ENCODE measurements at regions not wholly inside any gene's neighbourhood (a gene's known extent, or its start where the extent isn't known, plus 50 kb on each side); places are given as distances from the start of the nearest gene placed in this dataset.
"Not testable (repeated sequence)": the region's sequence is repeated elsewhere in the genome, so short reads cannot be mapped to it uniquely, and the experiment has no call there.

DNA sequence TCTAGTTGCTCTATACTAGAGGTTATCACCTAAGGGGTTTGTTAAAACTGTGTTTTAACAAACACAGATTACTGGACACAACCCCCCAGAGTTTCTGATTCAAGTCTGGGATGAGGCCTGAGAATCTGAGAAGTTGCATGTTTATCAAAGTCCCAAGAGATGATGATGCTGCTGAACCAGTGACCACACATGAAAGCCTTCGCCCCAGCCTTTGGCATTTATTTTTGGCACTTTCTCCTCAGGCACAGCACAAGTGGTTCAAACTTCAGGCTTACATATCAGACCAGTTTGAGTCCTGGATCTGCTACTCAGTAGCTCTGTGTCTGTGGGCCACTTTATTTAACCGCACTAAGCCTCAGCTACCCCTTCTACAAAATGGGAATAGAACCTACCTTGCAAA, 407.2 kb upstream of the PIK3R1 start:
- DNase-seq (ENCODE audit: low spot score), result no peak

DNA sequence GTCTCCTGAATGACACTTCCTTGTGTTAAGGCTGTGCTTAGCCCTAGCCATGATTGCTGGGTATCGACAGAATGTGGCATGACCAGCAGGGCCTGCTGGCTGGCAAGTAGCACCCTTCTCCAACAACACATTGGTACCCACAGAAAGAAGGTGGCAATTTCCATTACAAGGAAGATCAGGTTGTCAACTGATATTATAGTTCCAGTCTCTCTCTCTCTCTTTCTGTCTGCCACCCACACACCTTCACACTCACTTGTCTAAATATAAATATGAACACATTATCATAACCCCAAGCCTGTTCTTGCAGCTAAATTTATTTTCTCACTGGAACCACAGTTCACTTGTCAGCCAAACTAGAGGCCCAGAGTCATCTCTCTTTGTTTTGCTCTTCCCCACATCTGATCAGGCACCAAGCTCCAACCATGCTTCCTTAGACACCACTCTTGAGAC, 408.1 kb upstream of the PIK3R1 start:
- no peak for DNase-seq (ENCODE audit: low spot score)

DNA sequence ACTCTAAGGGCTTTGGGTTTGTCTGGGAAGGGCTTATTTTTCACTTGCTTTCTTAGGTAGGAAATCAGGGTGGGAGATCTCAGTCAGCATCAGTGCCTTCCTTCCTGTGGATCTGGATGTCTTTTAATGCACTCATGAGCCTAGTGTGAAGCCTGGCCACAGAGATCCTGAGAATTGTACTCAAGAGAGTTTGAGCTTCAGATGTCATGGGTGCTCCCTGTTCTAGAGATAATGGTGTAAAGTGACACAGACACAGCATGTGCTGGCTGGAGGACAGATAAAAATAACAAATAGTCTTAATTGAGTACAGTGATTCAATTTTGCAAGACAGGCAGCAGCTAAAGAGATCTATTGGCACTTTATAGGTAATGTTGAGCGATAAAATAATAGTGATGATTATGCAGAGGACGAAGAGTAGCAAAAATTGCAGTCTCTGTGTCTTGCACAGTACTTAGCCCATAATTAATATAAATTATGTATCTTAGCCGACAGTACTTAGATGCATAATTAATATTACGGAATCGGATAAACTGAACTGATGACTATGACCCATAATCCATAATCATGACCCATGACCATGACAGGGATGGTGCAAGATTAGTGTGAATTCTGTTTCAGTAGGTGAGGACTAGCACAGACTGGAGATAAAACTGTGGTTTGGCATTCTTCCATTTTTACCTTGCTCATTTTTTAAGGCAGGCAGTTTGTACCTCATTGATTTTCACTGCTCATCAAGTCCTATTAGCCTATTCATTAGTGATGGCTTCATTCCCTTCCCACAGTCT, 408.7 kb upstream of the PIK3R1 start:
- no peak for DNase-seq (ENCODE audit: low spot score)

DNA sequence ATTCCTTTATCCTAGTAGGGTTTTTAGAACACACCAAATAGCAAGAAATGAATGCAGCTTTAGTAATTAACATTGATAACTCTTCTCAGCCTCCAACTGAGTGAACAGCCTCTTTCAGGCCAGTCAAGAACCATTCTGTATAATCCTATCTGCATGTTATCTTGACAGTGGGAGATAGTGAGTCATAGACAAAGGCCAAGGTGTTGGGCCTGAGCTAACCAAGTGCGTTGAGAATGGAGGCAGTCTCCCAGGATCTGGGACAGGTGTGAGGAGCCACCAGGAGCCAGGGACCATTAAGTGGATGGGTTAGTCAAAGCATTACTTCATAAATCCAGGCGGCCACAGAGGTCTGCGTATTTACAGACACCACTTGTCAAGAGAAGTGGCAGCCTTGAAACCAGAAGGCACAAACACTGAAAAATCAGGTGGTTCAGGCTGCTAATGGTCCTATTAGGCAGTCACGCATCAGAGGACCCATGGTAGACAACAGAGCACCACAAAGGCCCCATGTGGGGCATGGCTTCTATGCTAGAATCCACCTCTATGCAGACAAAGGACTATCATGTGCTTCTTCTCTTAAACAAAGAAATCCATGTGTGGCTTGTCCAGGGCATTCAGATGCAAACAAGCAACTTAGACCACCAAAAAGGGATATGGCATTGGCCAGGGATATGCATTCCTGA, 409.7 kb upstream of the PIK3R1 start:
- no peak for DNase-seq (ENCODE audit: low spot score)

DNA sequence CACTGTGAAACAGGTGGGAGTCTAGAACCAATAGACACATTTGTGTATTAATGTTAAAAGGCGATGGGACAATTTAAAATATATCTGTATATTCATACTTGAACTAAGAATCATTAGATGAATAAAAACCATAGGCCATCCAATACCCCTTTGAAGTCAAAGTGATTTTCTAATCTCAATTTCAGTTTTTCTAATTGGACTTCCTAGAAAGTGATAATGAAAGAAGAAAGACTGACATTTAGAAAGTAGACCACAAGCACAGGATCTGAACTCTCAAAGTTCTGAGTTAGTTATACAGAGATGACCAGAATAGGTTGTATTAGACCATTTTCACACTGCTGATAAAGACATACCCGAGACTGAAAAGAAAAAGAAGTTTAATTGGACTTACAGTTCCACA, 412.8 kb upstream of the PIK3R1 start:
- DNase-seq (ENCODE audit: low spot score), result no peak

DNA sequence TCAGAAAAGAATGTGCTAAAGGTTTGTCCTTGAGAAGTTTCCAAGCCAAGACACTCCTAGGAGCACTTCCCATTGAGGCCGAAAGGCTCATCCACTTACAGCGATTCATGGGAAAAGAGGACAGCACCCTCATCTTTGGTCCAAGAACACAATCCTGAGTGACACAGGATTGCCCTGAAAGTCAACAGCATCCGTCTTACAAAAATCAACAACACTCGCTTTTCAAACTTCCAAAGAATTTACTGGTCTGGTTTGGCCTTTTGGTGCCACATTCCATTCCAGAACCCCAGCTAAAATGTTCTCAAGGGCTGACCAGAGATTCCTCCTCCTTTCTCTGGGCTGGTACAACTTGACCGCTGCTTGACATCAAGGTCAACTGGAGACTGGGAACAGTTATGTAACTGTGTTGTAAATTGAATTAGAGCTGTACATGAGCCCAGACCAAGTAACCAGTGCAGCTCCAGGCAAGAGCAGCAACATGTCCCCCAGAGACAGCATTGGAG, 415.8 kb upstream of the PIK3R1 start:
- no peak for DNase-seq (ENCODE audit: low spot score)

DNA sequence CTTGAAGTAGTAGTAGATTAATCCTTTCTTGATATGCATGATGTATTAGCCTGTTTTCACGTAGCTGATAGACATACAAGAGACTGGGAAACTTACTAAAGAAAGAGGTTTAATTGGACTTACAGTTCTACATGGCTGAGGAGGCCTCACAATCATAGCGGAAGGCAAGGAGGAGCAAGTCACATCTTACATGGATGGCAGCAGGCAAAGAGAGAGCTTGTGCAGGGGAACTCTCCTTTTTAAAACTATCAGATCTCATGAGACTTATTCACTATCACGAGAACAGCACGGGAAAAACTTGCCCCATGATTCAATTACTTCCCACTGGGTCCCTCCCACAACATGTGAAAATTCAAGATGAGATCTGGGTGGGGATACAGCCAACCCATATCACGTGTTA, 417.1 kb upstream of the PIK3R1 start:
- not testable (repeated sequence) for DNase-seq (ENCODE audit: low spot score)

DNA sequence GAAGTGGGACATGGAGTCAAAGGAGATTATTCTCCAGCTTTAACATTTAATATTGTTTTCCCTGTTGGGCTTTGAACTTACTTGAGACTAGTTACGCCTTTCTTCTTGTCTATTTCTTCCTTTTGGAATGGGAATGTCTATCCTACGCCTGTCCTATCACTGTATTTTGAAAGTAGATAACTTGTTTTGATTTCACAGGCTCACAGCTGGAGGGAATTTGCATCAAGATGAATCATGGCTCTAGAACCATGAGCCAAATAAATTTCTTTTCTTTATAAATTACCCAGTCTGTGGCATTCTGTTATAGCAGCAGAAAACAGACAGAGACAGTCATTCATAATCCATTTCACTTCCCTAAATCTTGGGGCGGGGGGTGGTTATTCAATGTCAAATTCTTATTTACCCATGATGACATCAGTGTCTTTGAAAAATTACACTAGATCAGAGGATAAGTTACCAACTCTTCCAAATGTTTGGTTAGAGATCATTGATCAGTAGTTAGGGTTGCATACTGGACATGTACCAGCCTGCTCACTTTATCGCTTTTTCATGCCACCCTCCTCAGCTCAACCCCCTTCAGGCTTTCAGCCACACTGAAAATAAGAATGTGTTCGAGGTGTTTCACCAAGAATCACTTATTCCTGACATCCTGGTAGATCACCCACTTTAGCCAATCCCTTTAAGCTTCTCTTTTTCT, 419.6 kb upstream of the PIK3R1 start:
- DNase-seq (ENCODE audit: low spot score), result no peak

DNA sequence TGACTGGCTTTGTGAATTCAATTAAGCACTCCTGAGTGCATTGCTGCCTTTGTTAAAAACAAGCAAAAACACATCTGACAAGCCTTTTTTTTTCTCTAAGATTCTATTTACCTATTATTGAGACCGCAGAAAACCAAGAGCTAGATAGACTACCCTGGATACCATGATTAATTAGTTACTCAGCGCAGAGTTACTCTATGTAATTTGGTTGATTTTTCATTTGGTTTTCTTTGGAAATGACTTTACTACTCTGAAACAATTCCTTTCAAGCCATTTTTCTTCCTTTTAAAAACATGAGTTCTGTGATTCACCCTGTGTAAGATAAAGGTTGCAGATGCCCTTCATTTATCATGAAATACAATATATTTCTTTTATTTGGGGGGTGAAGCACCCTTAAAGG, 421.6 kb upstream of the PIK3R1 start:
- DNase-seq (ENCODE audit: low spot score), result no peak

DNA sequence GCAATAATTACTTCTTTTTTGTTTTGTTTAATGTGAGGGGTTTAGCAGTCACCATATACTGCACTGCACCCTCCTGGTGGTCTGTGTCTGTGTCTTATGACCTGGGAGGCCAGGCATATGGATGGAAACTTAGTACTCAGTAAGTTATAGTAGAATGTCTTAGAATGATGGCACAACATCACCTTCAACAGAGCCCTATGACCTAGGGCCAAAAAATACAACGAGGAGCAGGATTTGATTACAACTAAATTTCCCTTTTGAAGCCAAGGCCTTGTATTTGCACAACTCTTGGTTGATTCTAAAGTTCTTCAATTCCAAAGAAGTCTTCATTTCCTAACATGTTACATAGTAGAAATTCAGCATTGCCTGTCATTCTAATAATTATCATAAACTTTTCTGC, 422.1 kb upstream of the PIK3R1 start:
- DNase-seq (ENCODE audit: low spot score), result no peak

DNA sequence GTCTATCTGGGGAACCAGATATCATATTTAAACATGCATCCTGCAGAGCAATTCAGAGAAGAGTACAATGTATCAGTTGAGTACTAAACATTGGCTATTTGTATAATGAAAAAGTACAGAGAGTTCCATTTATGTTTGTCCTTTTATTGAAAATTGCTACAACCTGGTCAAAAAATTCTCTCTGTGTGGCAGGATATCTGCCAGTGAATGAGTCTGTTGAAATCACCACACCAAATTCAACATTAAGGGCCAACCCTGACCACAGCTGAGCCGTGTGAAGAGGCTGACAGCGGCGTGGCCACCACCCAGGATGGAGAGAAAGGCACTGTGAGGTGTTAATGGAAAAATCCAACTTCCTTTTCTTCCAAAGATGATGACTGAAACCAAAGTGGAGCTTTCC, 422.7 kb upstream of the PIK3R1 start:
- no peak for DNase-seq (ENCODE audit: low spot score)

DNA sequence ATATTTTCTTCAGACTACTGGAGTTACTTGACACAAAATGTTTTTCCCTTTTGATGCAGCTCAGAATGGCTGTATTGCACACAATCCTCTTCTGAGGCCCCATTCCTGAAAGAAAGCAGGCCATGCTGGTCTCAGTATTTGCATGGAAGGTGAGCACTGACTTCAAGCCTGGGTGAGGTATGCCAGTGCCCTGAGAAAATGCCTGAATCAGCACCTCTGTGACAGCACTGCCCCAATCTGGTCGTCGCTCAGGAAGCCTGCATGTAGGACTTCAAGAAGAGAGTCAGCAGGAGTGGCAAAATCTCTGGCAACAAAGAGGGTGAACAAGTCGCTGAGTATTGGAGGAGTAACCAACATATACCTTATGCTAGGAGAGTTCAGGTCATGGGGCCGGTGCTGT, 425.2 kb upstream of the PIK3R1 start:
- DNase-seq (ENCODE audit: low spot score), result no peak

DNA sequence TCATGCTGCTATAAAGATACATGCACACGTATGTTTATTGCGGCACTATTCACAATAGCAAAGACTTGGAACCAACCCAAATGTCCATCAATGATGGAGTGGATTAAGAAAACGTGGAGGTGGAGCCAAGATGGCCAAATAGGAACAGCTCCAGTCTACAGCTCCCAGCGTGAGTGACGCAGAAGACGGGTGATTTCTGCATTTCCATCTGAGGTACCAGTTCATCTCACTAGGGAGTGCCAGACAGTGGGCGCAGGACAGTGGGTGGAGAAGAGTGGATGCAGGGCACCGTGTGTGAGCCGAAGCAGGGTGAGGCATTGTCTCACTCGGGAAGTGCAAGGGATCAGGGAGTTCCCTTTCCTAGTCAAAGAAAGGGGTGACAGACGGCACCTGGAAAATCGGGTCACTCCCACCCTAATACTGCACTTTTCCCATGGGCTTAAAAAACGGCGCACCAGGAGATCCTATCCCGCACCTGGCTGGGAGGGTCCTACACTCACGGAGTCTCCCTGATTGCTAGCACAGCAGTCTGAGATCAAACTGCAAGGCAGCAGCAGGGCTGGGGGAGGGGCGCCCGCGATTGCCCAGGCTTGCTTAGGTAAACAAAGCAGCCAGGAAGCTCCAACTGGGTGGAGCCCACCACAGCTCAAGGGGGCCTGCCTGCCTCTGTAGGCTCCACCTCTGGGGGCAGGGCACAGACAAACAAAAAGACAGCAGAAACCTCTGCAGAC, 435.5 kb upstream of the PIK3R1 start:
- not testable (repeated sequence) for DNase-seq (ENCODE audit: low spot score)

DNA sequence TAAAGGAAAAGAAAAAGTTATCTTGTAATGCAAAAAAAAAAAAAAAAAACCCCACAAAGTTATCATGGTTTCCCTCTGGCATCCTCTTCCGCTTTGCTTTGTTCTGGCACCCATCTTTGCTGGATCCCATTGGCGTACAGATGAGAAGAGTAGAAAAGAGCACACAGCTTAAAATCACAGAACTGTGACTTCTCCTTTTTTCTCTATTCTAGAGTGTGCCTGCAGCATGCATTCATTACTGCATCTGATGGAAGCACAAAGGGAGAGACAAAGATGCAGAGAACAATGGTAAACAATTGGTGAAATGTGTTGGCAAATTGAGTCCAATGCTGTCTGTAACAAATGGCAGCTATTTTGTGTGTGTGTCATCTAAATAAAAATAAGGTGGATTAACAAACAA, 440.8 kb upstream of the PIK3R1 start:
- DNase-seq (ENCODE audit: low spot score), result no peak

DNA sequence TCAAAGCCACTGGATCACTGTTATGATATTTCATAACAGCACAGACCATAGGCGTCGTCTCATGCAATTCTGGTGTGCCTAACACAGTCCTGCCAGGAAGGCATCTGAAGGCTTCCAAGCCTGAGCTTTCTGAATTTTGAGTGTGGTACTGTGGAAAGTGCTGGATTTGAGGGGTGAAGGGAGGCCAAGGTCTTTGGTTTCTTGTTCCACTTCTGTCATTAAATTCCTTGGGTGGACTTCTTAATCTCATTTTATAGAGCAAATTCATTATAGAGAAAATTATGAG, 441.3 kb upstream of the PIK3R1 start:
- DNase-seq (ENCODE audit: low spot score), result no peak

DNA sequence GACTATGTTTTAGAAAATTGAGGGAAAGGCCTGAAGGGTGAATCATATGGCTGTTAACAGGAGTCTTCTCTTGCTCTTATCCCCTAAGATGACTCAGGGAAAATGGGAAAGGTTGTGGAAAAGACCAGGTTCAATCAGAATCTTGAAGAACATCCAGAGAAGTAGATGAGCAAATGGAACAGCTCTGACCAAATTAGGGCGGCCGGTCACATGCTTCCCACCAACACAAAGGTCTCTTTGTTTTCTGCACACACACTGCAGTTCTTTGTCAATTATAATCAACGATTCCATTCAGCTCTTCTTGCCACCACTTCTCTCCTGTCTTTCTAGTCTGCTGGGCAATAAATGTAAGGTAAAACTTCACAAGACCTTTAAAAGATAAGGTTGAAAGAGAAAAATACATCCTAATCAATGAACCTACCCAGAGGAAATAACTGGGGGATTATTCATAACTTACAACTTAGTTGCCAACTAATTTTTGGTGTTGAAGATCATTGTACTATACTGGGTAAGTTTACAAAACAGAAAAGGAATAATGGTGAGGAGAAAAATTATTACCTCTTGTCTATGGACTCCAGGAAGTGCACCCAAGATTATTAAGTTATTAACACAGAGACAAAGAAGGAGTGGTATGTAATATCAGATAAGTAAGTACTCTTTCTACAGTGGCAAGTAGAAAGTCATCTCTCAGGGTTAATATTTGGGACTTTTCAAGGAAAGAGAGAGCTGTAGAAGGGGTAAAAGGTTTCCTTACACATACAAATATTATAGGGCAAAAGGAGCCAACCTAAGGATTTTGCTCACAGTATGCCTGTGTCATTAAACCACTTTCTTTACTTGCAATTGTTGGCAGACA, 441.9 kb upstream of the PIK3R1 start:
- peak; percentile 76 for DNase-seq (ENCODE audit: low spot score)

DNA sequence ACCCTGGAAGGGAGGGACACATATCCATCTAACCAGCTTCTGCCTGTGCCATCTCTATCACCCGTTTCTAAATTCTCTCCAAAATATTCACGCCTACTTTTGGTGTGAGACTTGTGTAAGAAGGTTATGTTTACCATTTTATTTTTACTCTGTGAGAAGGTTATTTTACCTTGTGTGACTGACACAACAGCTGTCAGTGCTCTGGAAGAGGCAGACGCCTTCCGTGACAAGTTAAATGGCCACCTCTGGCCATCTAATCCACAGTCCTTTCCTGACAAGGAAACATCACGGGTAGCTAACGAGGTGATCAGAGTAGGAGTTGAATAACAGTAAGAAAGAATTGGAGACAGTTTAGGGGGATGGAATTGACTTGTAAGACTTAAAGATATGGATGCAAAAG, 443.8 kb upstream of the PIK3R1 start:
- DNase-seq (ENCODE audit: low spot score), result no peak

DNA sequence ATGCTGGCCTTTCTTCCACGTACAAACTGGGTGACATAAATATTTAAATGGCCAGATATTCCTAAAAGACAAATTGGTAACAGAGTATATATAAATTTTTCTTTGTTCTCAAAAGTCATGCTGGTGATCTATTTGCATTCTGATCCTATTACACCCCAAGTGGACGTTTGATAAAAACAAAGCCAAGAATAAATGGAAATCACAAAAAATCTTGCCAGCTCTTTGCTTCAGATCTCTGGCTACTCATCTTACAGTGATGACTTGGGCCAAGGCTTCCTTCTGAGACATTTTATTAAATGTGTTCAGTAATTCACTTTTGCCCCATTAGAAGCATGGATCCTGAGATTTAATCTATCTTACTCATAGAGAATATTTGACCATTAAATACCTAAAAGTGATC, 444.3 kb upstream of the PIK3R1 start:
- no peak for DNase-seq (ENCODE audit: low spot score)

DNA sequence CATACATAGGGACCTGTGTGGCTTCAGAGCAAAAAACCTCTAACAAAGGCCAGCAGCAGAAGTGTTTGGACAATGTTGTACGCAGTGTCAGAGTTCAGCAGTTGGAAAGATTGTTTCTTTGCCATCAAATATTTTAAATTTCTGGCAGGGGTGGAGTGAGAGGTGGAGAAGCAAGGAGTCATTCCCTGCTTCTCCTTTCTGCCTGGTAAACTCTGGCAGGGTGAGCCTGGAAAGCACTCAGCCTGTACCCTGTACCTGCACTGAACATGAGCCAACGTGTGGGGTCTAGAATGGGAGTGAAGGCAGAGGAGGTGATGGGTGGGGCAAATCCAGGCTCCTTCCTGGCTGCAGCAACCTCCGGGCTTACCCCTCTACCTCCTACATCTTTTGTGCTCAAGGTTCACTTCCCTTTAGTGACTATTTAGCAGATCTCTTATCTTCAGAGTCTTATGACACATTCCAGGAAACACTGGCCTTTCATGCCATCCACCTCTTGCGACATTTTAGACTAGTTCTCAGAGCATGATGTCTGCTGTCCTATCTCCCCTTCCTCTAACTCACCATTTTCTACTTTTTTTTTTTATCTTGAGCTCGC, 445.0 kb upstream of the PIK3R1 start:
- no peak for DNase-seq (ENCODE audit: low spot score)

DNA sequence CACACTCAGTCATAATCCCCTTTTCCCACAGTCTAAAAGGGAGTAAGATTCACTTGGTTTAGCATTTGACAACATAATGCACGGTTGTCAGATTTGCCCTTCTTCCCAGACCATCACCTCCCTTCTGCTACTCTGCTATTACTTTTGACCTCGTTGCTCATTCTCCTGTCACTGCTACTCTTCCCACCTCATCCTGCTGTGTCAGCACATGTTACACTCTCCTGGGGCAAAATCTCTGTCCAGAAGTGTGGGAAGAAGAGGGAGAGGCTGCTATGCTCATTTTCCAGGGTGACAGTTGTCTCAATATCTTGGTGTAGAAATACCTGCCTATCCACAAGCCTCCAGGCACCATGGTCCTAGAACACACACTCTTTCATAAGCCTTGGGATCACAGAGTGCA, 449.9 kb upstream of the PIK3R1 start:
- DNase-seq (ENCODE audit: low spot score), result no peak

DNA sequence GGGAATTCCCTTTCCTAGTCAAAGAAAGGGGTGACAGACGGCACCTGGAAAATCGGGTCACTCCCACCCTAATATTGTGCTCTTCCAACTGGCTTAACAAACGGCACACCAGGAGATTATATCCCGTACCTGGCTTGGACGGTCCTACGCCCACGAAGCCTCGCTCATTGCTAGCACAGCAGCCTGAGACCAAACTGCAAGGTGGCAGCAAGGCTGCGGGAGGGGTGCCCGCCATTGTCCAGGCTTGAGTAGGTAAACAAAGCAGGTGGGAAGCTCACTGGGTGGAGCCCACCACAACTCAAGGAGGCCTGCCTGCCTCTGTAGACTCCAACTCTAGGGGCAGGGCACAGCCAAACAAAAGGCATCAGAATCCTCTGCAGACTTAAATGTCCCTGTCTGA, 457.8 kb upstream of the PIK3R1 start:
- not testable (repeated sequence) for DNase-seq (ENCODE audit: low spot score)
